ENCODE measurements at regions not wholly inside any gene's neighbourhood (a gene's known extent, or its start where the extent isn't known, plus 50 kb on each side); places are given as distances from the start of the nearest gene placed in this dataset.
A peak's percentile ranks its signal among the peaks of the same experiment; 100 is the strongest.

- no peak overlapping the region for H3K9ac ChIP-seq (ENCODE audit: low read length)
- no peak overlapping the region for H3K4me2 ChIP-seq (ENCODE audit: low read depth, low read length)
- H2AFZ ChIP-seq (ENCODE audit: low read length), result no peak overlapping the region
- peak; percentile 33 for DNase-seq
- no peaks in the 10 kb centered on the region for H3K79me2 ChIP-seq (ENCODE audit: low read length)
- H3K27ac ChIP-seq (ENCODE audit: low read length), result no peak overlapping the region
- no peaks in the 10 kb centered on the region for H3K27me3 ChIP-seq (replicated peaks; ENCODE audit: insufficient read depth, low read length)
- H3F3A ChIP-seq (ENCODE audit: insufficient read depth, low read length), result no peaks in the 10 kb centered on the region
- H4K20me1 ChIP-seq (ENCODE audit: insufficient read depth, low read length), result no peaks in the 10 kb centered on the region
- H3K4me3 ChIP-seq (ENCODE audit: low read length), result no peak overlapping the region
- no peaks in the 10 kb centered on the region for H3K4me1 ChIP-seq (ENCODE audit: low read length)
- no peaks in the 10 kb centered on the region for H3K9me2 ChIP-seq (replicated peaks; ENCODE audit: insufficient read depth, low read length)
- no peaks in the 10 kb centered on the region for H3K36me3 ChIP-seq (replicated peaks; ENCODE audit: insufficient read depth, low read length)
- no peak for TF ChIP-seq EZH2 (optimal IDR thresholded peaks at IDR 0.05; ENCODE audit: low read depth, low read length)
- peak; percentile 4; the same call in 1 of the 2 replicates for TF ChIP-seq CTCF (IDR thresholded peaks at IDR 0.05; ENCODE audit: low read length)
- no peak for TF ChIP-seq EZH2phosphoT487 (IDR thresholded peaks at IDR 0.05; ENCODE audit: low read length)
- no peaks in the 10 kb centered on the region for H3K9me3 ChIP-seq (replicated peaks; ENCODE audit: insufficient read depth, low read length)
Measured at GRCh38 chr10:64859911-64860310, 1338.7 kb downstream of the REEP3 start.

- DNase-seq, result no peak
- no peak overlapping the region for H3K27ac ChIP-seq (ENCODE audit: low read length)
Measured at GRCh38 chr10:64863836-64864235, 1342.6 kb downstream of the REEP3 start.

GRCh38 chr10:64867501-64867962, 1346.3 kb downstream of the REEP3 start:
- peak overlapping the region; percentile 25; the same call in 1 of the 2 replicates for H2AFZ ChIP-seq (ENCODE audit: low read length)
- peak overlapping the region; percentile 25; the same call in 1 of the 2 replicates for H3K4me2 ChIP-seq (ENCODE audit: low read depth, low read length)
- H3K79me2 ChIP-seq (ENCODE audit: low read length), result no peaks in the 10 kb centered on the region
- H3K27ac ChIP-seq (ENCODE audit: low read length), result no peak overlapping the region
- no peak overlapping the region for H3K9ac ChIP-seq (ENCODE audit: low read length)
- H3K27me3 ChIP-seq (replicated peaks; ENCODE audit: insufficient read depth, low read length), result no peaks in the 10 kb centered on the region
- peak; percentile 52 for DNase-seq
- no peaks in the 10 kb centered on the region for H4K20me1 ChIP-seq (ENCODE audit: insufficient read depth, low read length)
- H3K4me3 ChIP-seq (ENCODE audit: low read length), result no peak overlapping the region
- H3K9me2 ChIP-seq (replicated peaks; ENCODE audit: insufficient read depth, low read length), result no peaks in the 10 kb centered on the region
- H3K36me3 ChIP-seq (replicated peaks; ENCODE audit: insufficient read depth, low read length), result no peaks in the 10 kb centered on the region
- TF ChIP-seq CTCF (IDR thresholded peaks at IDR 0.05; ENCODE audit: low read length) (no peak), EZH2 (optimal IDR thresholded peaks at IDR 0.05; ENCODE audit: low read depth, low read length) (no peak), EZH2phosphoT487 (IDR thresholded peaks at IDR 0.05; ENCODE audit: low read length) (no peak)
- peaks cover 7% of the 10 kb centered on the region for H3K4me1 ChIP-seq (ENCODE audit: low read length)
- no peaks in the 10 kb centered on the region for H3K9me3 ChIP-seq (replicated peaks; ENCODE audit: insufficient read depth, low read length)
- H3F3A ChIP-seq (ENCODE audit: insufficient read depth, low read length), result no peaks in the 10 kb centered on the region

More at GRCh38 chr10:64863836-64864235, 1342.6 kb downstream of the REEP3 start:
- Histone ChIP-seq H3K4me2 (ENCODE audit: low read depth, low read length) (no peak overlapping the region), H3K9ac (ENCODE audit: low read length) (no peak overlapping the region), H3K79me2 (ENCODE audit: low read length) (no peaks in the 10 kb centered on the region), H3K27me3 (replicated peaks; ENCODE audit: insufficient read depth, low read length) (no peaks in the 10 kb centered on the region), H2AFZ (ENCODE audit: low read length) (no peak overlapping the region), H3K36me3 (replicated peaks; ENCODE audit: insufficient read depth, low read length) (no peaks in the 10 kb centered on the region), H3K9me2 (replicated peaks; ENCODE audit: insufficient read depth, low read length) (no peaks in the 10 kb centered on the region), H4K20me1 (ENCODE audit: insufficient read depth, low read length) (no peaks in the 10 kb centered on the region), H3K9me3 (replicated peaks; ENCODE audit: insufficient read depth, low read length) (no peaks in the 10 kb centered on the region), H3F3A (ENCODE audit: insufficient read depth, low read length) (no peaks in the 10 kb centered on the region), H3K4me1 (ENCODE audit: low read length) (peaks cover 7% of the 10 kb centered on the region), H3K4me3 (ENCODE audit: low read length) (no peak overlapping the region)
- TF ChIP-seq CTCF (IDR thresholded peaks at IDR 0.05; ENCODE audit: low read length), result no peak
- TF ChIP-seq EZH2 (optimal IDR thresholded peaks at IDR 0.05; ENCODE audit: low read depth, low read length), result no peak
- TF ChIP-seq EZH2phosphoT487 (IDR thresholded peaks at IDR 0.05; ENCODE audit: low read length), result no peak

Measured in MM.1S (cell line).